BJ (cell line): ENCODE measurements at regions not wholly inside any gene's neighbourhood (a gene's known extent, or its start where the extent isn't known, plus 50 kb on each side); places are given as distances from the start of the nearest gene placed in this dataset.

Source experiments
- CTCF ChIA-PET: fragments of 350-600 bp; formaldehyde crosslinking; extraction: SDS; loops from one replicate; lab custom pipeline; 2021; ENCODE audit warnings: antibody characterized with exemption, inconsistent platforms; lab: Yijun Ruan, JAX
- POLR2A ChIA-PET: fragments of 300-600 bp; sonication (Branson Sonifier 250); formaldehyde crosslinking; extraction: SDS; loops from one replicate; lab custom pipeline; 2021; ENCODE audit warnings: antibody characterized with exemption; lab: Charles Lee
- DNase-seq: peaks from one replicate; pipeline ENCODE4 v3.0.0-alpha.2; 2011; ENCODE audit warnings: low read depth
- H3K27me3 ChIP-seq: 2 replicates; pipeline ENCODE4 v1.6.0; 2011; ENCODE audit warnings: low read length; ENCODE audit not compliant: control insufficient read depth, insufficient read depth
- H3K36me3 ChIP-seq: 2 replicates; pipeline ENCODE4 v1.5.1; 2011; ENCODE audit warnings: low read length; ENCODE audit not compliant: control insufficient read depth, insufficient read depth
- H3K4me3 ChIP-seq: 2 replicates; pipeline ENCODE4 v1.5.1; 2011; ENCODE audit warnings: low read depth, mild to moderate bottlenecking, control low read depth, low read length
- TF ChIP-seq, protein P1 (sequence below): IDR thresholded peaks from 2 replicates; pipeline ENCODE4 v1.5.1; 2011; ENCODE audit warnings: low read depth, mild to moderate bottlenecking, control low read depth, inconsistent platforms, low read length, moderate library complexity; ENCODE audit not compliant: insufficient read depth

DNA sequence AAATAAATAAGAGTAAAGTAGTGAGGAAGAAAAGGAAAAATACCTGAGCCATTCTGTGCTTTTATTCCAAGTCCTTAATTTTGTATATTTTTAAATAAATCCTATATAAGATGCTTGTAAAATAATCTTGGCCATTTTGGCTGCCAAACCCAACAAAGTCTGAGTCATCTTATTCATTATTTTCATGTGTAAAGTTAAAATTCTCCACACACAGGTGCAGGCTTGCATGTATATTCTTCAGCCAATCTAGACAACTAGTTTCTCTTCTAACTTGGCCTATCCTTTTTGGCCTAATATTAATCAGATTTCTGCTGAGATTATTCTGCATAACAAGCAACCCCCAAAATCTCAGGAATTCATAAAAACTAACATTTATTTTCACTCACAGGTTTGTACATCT lies 189.8 kb upstream of the ATP11B start:
- TF ChIP-seq, protein P1, sequence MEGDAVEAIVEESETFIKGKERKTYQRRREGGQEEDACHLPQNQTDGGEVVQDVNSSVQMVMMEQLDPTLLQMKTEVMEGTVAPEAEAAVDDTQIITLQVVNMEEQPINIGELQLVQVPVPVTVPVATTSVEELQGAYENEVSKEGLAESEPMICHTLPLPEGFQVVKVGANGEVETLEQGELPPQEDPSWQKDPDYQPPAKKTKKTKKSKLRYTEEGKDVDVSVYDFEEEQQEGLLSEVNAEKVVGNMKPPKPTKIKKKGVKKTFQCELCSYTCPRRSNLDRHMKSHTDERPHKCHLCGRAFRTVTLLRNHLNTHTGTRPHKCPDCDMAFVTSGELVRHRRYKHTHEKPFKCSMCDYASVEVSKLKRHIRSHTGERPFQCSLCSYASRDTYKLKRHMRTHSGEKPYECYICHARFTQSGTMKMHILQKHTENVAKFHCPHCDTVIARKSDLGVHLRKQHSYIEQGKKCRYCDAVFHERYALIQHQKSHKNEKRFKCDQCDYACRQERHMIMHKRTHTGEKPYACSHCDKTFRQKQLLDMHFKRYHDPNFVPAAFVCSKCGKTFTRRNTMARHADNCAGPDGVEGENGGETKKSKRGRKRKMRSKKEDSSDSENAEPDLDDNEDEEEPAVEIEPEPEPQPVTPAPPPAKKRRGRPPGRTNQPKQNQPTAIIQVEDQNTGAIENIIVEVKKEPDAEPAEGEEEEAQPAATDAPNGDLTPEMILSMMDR, result no peak
- H3K36me3 ChIP-seq, result no peaks in the 10 kb centered on the region
- no peaks in the 10 kb centered on the region for H3K27me3 ChIP-seq
- CTCF ChIA-PET, result no interaction called here
- no peak overlapping the region for H3K4me3 ChIP-seq
- POLR2A ChIA-PET, result no interaction called here
- DNase-seq, result no peak

DNA sequence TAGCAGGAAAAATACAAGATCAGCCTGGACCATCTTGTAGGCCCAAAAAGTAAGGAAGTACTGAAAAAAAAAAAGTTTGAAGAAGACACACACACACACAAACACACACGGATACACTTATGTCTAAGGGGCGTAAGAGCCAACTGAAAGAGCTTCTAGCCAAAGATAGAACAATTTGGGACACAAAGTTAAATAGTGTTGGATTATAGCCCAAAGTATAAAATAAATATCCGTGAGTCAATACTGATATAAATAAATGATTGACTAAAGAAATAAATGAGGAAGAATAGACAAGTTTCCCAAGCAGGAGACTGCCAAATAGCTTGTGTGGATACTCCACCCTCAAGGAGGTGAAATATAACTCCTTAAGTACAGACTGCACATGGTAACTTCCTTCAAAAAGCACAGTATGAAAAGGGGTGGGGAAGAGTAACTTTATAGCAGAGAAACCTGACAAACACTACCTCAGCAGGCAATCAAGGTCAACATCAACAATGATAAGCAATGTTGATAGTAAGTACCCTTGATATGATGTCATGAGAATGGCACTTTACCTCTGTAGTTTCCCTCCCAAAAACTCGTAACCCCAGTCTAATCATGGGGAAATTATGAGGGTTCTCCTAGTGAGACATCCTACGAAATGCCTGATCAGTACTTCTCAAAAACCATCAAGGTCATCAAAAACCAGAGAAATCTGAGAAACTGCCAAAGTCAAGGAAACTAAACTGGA lies 187.3 kb upstream of the ATP11B start:
- DNase-seq, result no peak
- CTCF ChIA-PET, result interaction anchor here (0.6 kb wide), 1 partner anchor 1642 kb away, joined by 4 read pairs; no protein-coding TSS in a partner anchor
- Histone ChIP-seq H3K27me3 (no peaks in the 10 kb centered on the region), H3K4me3 (no peak overlapping the region), H3K36me3 (no peaks in the 10 kb centered on the region)
- TF ChIP-seq, protein P1, result no peak
- POLR2A ChIA-PET, result no interaction called here

- CTCF ChIA-PET, result no interaction called here
- POLR2A ChIA-PET, result no interaction called here
- no peak for DNase-seq
These were observed 186.3 kb upstream of the ATP11B start for GRCh38 chr3:182606905-182607504.

GRCh38 chr3:182608832-182609231 lies 184.5 kb upstream of the ATP11B start:
- DNase-seq, result no peak
- Histone ChIP-seq H3K27me3 (no peaks in the 10 kb centered on the region), H3K36me3 (no peaks in the 10 kb centered on the region), H3K4me3 (no peak overlapping the region)
- ChIA-PET POLR2A (no interaction called here), CTCF (no interaction called here)
- TF ChIP-seq, protein P1, result no peak

More at GRCh38 chr3:182606905-182607504, 186.3 kb upstream of the ATP11B start:
- Histone ChIP-seq H3K4me3 (no peak overlapping the region), H3K27me3 (no peaks in the 10 kb centered on the region), H3K36me3 (no peaks in the 10 kb centered on the region)
- TF ChIP-seq, protein P1, result no peak

- no peak for DNase-seq
- Histone ChIP-seq H3K4me3 (no peak overlapping the region), H3K27me3 (no peaks in the 10 kb centered on the region), H3K36me3 (no peaks in the 10 kb centered on the region)
- POLR2A ChIA-PET, result no interaction called here
- TF ChIP-seq, protein P1, result no peak
- CTCF ChIA-PET, result no interaction called here
These were observed 183.6 kb upstream of the ATP11B start for GRCh38 chr3:182609575-182610156.
